WTC11 (cell line): ENCODE measurements at regions not wholly inside any gene's neighbourhood (a gene's known extent, or its start where the extent isn't known, plus 50 kb on each side); places are given as distances from the start of the nearest gene placed in this dataset.
"Not testable (repeated sequence)": the region's sequence is repeated elsewhere in the genome, so short reads cannot be mapped to it uniquely, and the experiment has no call there.

ENCODE experiments used
- ATAC-seq: fragments of 200-7000 bp; cut with Tn5 transposase; 2 replicates; pipeline ENCODE4 v1.10.0; 2021; ENCODE audit warnings: mild to moderate bottlenecking, moderate library complexity
- CTCF ChIA-PET: fragments of 300-600 bp; sonication (Branson Sonifier 250); formaldehyde crosslinking; loops from one replicate; lab custom pipeline; 2021; ENCODE audit warnings: antibody characterized with exemption; lab: Charles Lee
- POLR2A ChIA-PET: fragments of 350-600 bp; sonication (Branson Sonifier 250); formaldehyde crosslinking; loops from one replicate; lab custom pipeline; 2021; ENCODE audit warnings: antibody characterized with exemption; lab: Charles Lee
- DNase-seq: peaks from one replicate; pipeline ENCODE4 v3.0.0; 2021; ENCODE audit warnings: low spot score
- H3K27ac Mint-ChIP-seq: 2 replicates; pipeline ENCODE4 v1.8.0; 2021; ENCODE audit warnings: mixed read lengths
- H3K27me3 Mint-ChIP-seq: 2 replicates; pipeline ENCODE4 v1.8.0; 2021; ENCODE audit warnings: low read depth, mild to moderate bottlenecking, moderate library complexity, mixed read lengths
- H3K36me3 Mint-ChIP-seq: 2 replicates; pipeline ENCODE4 v1.8.0; 2021; ENCODE audit warnings: mixed read lengths
- H3K4me1 Mint-ChIP-seq: 2 replicates; pipeline ENCODE4 v1.8.0; 2022; ENCODE audit warnings: mixed read lengths
- H3K4me3 Mint-ChIP-seq: 2 replicates; pipeline ENCODE4 v1.8.0; 2021; ENCODE audit warnings: mild to moderate bottlenecking, moderate library complexity, mixed read lengths
- H3K9me3 Mint-ChIP-seq: 2 replicates; pipeline ENCODE4 v1.8.0; 2021; ENCODE audit warnings: mixed read lengths
- AR ChIP-seq: fragments of 250-450 bp; sonication (Bioruptor Pico); IDR thresholded peaks from 2 replicates; pipeline ENCODE4 v1.9.0; 2021; ENCODE audit warnings: mild to moderate bottlenecking
- ATF6 ChIP-seq: sonication (generic); formaldehyde crosslinking; IDR thresholded peaks from 2 replicates; pipeline ENCODE4 v1.8.1; 2023; ENCODE audit warnings: mild to moderate bottlenecking, missing genetic modification reagents
- CDX4 ChIP-seq: fragments of 250-450 bp; sonication (Bioruptor Pico); IDR thresholded peaks from 2 replicates; pipeline ENCODE4 v1.9.0; 2021; ENCODE audit warnings: moderate library complexity, mild to moderate bottlenecking, inconsistent platforms, borderline replicate concordance
- IRF2 ChIP-seq: sonication (generic); formaldehyde crosslinking; IDR thresholded peaks from 2 replicates; pipeline ENCODE4 v1.8.0; 2022; ENCODE audit warnings: low read depth, missing genetic modification reagents, borderline replicate concordance
- MAX ChIP-seq: sonication (generic); formaldehyde crosslinking; IDR thresholded peaks from 2 replicates; pipeline ENCODE4 v1.8.0; 2022; ENCODE audit warnings: mild to moderate bottlenecking, missing genetic modification reagents
- NFYB ChIP-seq: sonication (generic); formaldehyde crosslinking; conservative IDR thresholded peaks from 2 replicates; pipeline ENCODE4 v1.8.0; 2022; ENCODE audit warnings: low read depth, missing genetic modification reagents
- OVOL2 ChIP-seq: fragments of 250-450 bp; sonication (Bioruptor Pico); IDR thresholded peaks from 2 replicates; pipeline ENCODE4 v1.9.0; 2021; ENCODE audit warnings: mild to moderate bottlenecking, borderline replicate concordance
- PREB ChIP-seq: sonication (generic); formaldehyde crosslinking; IDR thresholded peaks from 2 replicates; pipeline ENCODE4 v1.8.1; 2022; ENCODE audit warnings: mild to moderate bottlenecking, missing genetic modification reagents, moderate library complexity, borderline replicate concordance
- SMAD4 ChIP-seq: sonication (generic); formaldehyde crosslinking; IDR thresholded peaks from 2 replicates; pipeline ENCODE4 v1.8.0; 2022; ENCODE audit warnings: mild to moderate bottlenecking, missing genetic modification reagents
- ZBTB21 ChIP-seq: sonication (generic); formaldehyde crosslinking; IDR thresholded peaks from 2 replicates; pipeline ENCODE4 v1.8.1; 2023; ENCODE audit warnings: mild to moderate bottlenecking, missing genetic modification reagents, borderline replicate concordance
- ZNF138 ChIP-seq: sonication (generic); formaldehyde crosslinking; conservative IDR thresholded peaks from 2 replicates; pipeline ENCODE4 v1.8.1; 2022; ENCODE audit warnings: mild to moderate bottlenecking, moderate library complexity, missing genetic modification reagents
- ZNF219 ChIP-seq: sonication (generic); formaldehyde crosslinking; IDR thresholded peaks from 2 replicates; pipeline ENCODE4 v1.8.0; 2023; ENCODE audit warnings: missing genetic modification reagents, mild to moderate bottlenecking, borderline replicate concordance
- ZNF232 ChIP-seq: sonication (generic); formaldehyde crosslinking; IDR thresholded peaks from 2 replicates; pipeline ENCODE4 v1.8.0; 2022; ENCODE audit warnings: mild to moderate bottlenecking, missing genetic modification reagents
- ZNF396 ChIP-seq: fragments of 250-450 bp; sonication (Bioruptor Pico); IDR thresholded peaks from 2 replicates; pipeline ENCODE4 v1.8.0; 2021; ENCODE audit warnings: mild to moderate bottlenecking, moderate library complexity, borderline replicate concordance
- ZNF423 ChIP-seq: fragments of 250-450 bp; sonication (Bioruptor Pico); IDR thresholded peaks from 2 replicates; pipeline ENCODE4 v2.1.2; 2022; ENCODE audit warnings: mild to moderate bottlenecking, moderate library complexity
- ZNF671 ChIP-seq: fragments of 250-450 bp; sonication (Bioruptor Pico); IDR thresholded peaks from 2 replicates; pipeline ENCODE4 v1.8.0; 2021; ENCODE audit warnings: mild to moderate bottlenecking
- ZSCAN18 ChIP-seq: fragments of 250-450 bp; sonication (Bioruptor Pico); IDR thresholded peaks from 2 replicates; pipeline ENCODE4 v2.1.2; 2022; ENCODE audit warnings: mild to moderate bottlenecking, moderate library complexity

GRCh38 chr21:9705455-9705854 is 815.9 kb upstream of the TPTE start:
- H3K36me3 Mint-ChIP-seq, CTCF ChIA-PET, POLR2A ChIA-PET, H3K4me1 Mint-ChIP-seq, H3K27me3 Mint-ChIP-seq, ATAC-seq, DNase-seq, H3K4me3 Mint-ChIP-seq, H3K27ac Mint-ChIP-seq, H3K9me3 Mint-ChIP-seq: not testable (repeated sequence)

GRCh38 chr21:9724542-9724941 is 796.8 kb upstream of the TPTE start:
- CTCF ChIA-PET, H3K4me3 Mint-ChIP-seq, DNase-seq, H3K27ac Mint-ChIP-seq, POLR2A ChIA-PET, H3K4me1 Mint-ChIP-seq, ATAC-seq, H3K27me3 Mint-ChIP-seq: not testable (repeated sequence)
- Mint-ChIP-seq H3K9me3 (peaks cover 51% of the 10 kb centered on the region), H3K36me3 (peaks cover 38% of the 10 kb centered on the region)

- H3K4me1 Mint-ChIP-seq, CTCF ChIA-PET, DNase-seq, H3K4me3 Mint-ChIP-seq, H3K27ac Mint-ChIP-seq, H3K27me3 Mint-ChIP-seq, POLR2A ChIA-PET, ATAC-seq: not testable (repeated sequence)
- H3K36me3 Mint-ChIP-seq: peaks cover 37% of the 10 kb centered on the region
- peaks cover 51% of the 10 kb centered on the region for H3K9me3 Mint-ChIP-seq
Observed at GRCh38 chr21:9727187-9727586, 794.2 kb upstream of the TPTE start.

- CTCF ChIA-PET, H3K27ac Mint-ChIP-seq, H3K4me1 Mint-ChIP-seq, DNase-seq, H3K27me3 Mint-ChIP-seq, ATAC-seq, POLR2A ChIA-PET, H3K4me3 Mint-ChIP-seq: not testable (repeated sequence)
- peaks cover 50% of the 10 kb centered on the region for H3K9me3 Mint-ChIP-seq
- H3K36me3 Mint-ChIP-seq: peaks cover 37% of the 10 kb centered on the region
Observed at GRCh38 chr21:9728219-9728992, 793.0 kb upstream of the TPTE start.

GRCh38 chr21:9730866-9731265 is 790.5 kb upstream of the TPTE start:
- H3K27me3 Mint-ChIP-seq: peaks cover 6% of the 10 kb centered on the region; the same call in 1 of the 2 replicates
- DNase-seq: no peak
- H3K9me3 Mint-ChIP-seq: peaks cover 32% of the 10 kb centered on the region; the same call in 1 of the 2 replicates
- ATAC-seq: no peak
- no peaks in the 10 kb centered on the region for H3K4me1 Mint-ChIP-seq
- no peak overlapping the region for H3K27ac Mint-ChIP-seq
- H3K4me3 Mint-ChIP-seq: no peak overlapping the region
- peaks cover 26% of the 10 kb centered on the region for H3K36me3 Mint-ChIP-seq
- TF ChIP-seq IRF2 (CRISPR knock-in tag) (no peak), PREB (CRISPR knock-in tag) (no peak), ZNF396 (CRISPR knock-in tag) (no peak), CDX4 (CRISPR knock-in tag) (no peak), ZSCAN18 (no peak), NFYB (CRISPR knock-in tag) (no peak), ZNF671 (CRISPR knock-in tag) (no peak), ZBTB21 (CRISPR knock-in tag) (no peak), ZNF232 (CRISPR knock-in tag) (no peak), SMAD4 (no peak), ZNF219 (CRISPR knock-in tag) (no peak), AR (no peak), ZNF138 (CRISPR knock-in tag) (no peak), ZNF423 (CRISPR knock-in tag) (no peak), OVOL2 (no peak), ATF6 (CRISPR knock-in tag) (no peak), MAX (CRISPR knock-in tag) (no peak)
- ChIA-PET POLR2A (no interaction called here), CTCF (no interaction called here)
